ENCODE measurements at regions not wholly inside any gene's neighbourhood (a gene's known extent, or its start where the extent isn't known, plus 50 kb on each side); places are given as distances from the start of the nearest gene placed in this dataset.

- TF ChIP-seq MAX (IDR thresholded peaks at IDR 0.05) (no peak), CEBPB (IDR thresholded peaks at IDR 0.05; ENCODE audit: low read depth) (no peak), SIN3A (IDR thresholded peaks at IDR 0.05; ENCODE audit: low read depth) (no peak), JUND (IDR thresholded peaks at IDR 0.05) (no peak), EZH2phosphoT487 (IDR thresholded peaks at IDR 0.05; ENCODE audit: borderline replicate concordance) (no peak), EZH2 (IDR thresholded peaks at IDR 0.05) (no peak), FOSL1 (IDR thresholded peaks at IDR 0.05; ENCODE audit: low read depth) (no peak), TCF7L2 (IDR thresholded peaks at IDR 0.05; ENCODE audit: borderline replicate concordance, extremely low read depth, insufficient read depth, insufficient read length) (no peak), ZFX (IDR thresholded peaks at IDR 0.05) (no peak), POLR2AphosphoS5 (IDR thresholded peaks at IDR 0.05; ENCODE audit: low read depth, low read length) (no peak), ZNF274 (IDR thresholded peaks at IDR 0.05; ENCODE audit: low read depth, low read length) (no peak), POLR2A (IDR thresholded peaks at IDR 0.05; ENCODE audit: borderline replicate concordance, extremely low read depth, insufficient read depth, insufficient read length) (no peak), SP1 (IDR thresholded peaks at IDR 0.05; ENCODE audit: low read depth) (no peak), YY1 (IDR thresholded peaks at IDR 0.05; ENCODE audit: extremely low read depth, insufficient replicate concordance, low read depth, low read length) (no peak), EGR1 (IDR thresholded peaks at IDR 0.05; ENCODE audit: low read depth) (no peak)
- no peak overlapping the region for H2AFZ ChIP-seq (ENCODE audit: low read depth, low read length, poor library complexity, severe bottlenecking)
- no peaks in the 10 kb centered on the region for H3K79me2 ChIP-seq (ENCODE audit: insufficient read depth, low read length)
- POLR2A ChIA-PET, result no interaction called here
- no peaks in the 10 kb centered on the region for H3K9me2 ChIP-seq (ENCODE audit: insufficient read depth)
- H3K9ac ChIP-seq (ENCODE audit: low read length), result no peak overlapping the region
- H3K4me3 ChIP-seq (replicated peaks in 1 of 2; ENCODE audit: low read depth in 1 of 2, low read length in 2 of 2), result no peak overlapping the region
- H3K27me3 ChIP-seq (ENCODE audit: insufficient read depth, low read length), result no peaks in the 10 kb centered on the region
- CTCF ChIA-PET, result no interaction called here
- no peak for DNase-seq (ENCODE audit: low read depth, low spot score)
- RAD21 ChIA-PET (ENCODE audit: low non-redundant PET in 1 of 2, low total read pairs in 2 of 2, uncharacterized antibody in 2 of 2, unreplicated experiment in 2 of 2), result no interaction called here
- no peaks in the 10 kb centered on the region for H3K4me1 ChIP-seq (ENCODE audit: control insufficient read depth in 1 of 2, insufficient read depth in 2 of 2, low read length in 2 of 2)
- ATAC-seq, result no peak
- H3K36me3 ChIP-seq (ENCODE audit: control insufficient read depth in 1 of 2, insufficient read depth in 2 of 2, low read length in 2 of 2), result no peaks in the 10 kb centered on the region
- no peak overlapping the region for H3K27ac ChIP-seq (ENCODE audit: low read depth, low read length)
- no peak overlapping the region for H3K4me2 ChIP-seq (ENCODE audit: low read length)
- intact Hi-C loops (cut with micrococcal nuclease), result no loop called here
- H4K20me1 ChIP-seq (ENCODE audit: insufficient read depth), result no peaks in the 10 kb centered on the region
- H3K9me3 ChIP-seq (ENCODE audit: control insufficient read depth in 1 of 2, insufficient read depth in 1 of 2, low read depth in 1 of 2, low read length in 2 of 2), result peaks cover 0 to 7% of the 10 kb centered on the region in 2 experiments; a peak in 1 of 4 replicates
- BruUV-seq (replicated peaks), result no TSS peak
Measured at GRCh38 chr7:9719303-9719702, 1254.4 kb upstream of the PHF14 start.
